IMR-90 (cell line): ENCODE measurements at regions not wholly inside any gene's neighbourhood (a gene's known extent, or its start where the extent isn't known, plus 50 kb on each side); places are given as distances from the start of the nearest gene placed in this dataset.

Experiments
- ATAC-seq: fragments of 200-7000 bp; cut with Tn5 transposase; 2 replicates; pipeline ENCODE4 v1.9.1; 2020; ENCODE audit warnings: low read depth, mild to moderate bottlenecking, moderate library complexity
- BruUV-seq: library from RNA; stranded (reverse); fragments of 400-500 nt; replicated peaks from 2 replicates; lab custom pipeline; 2021; lab: Mats Ljungman, UMichigan
- CTCF ChIA-PET: fragments of 300-600 bp; formaldehyde crosslinking; extraction: SDS; loops from one replicate; lab custom pipeline; 2021; ENCODE audit warnings: antibody characterized with exemption; lab: Yijun Ruan, JAX
- POLR2A ChIA-PET: fragments of 300-600 bp; sonication (Branson Sonifier 250); formaldehyde crosslinking; loops from one replicate; lab custom pipeline; 2022; ENCODE audit warnings: antibody characterized with exemption; ENCODE audit not compliant: unreplicated experiment; lab: Charles Lee
- DNase-seq: peaks from one replicate; pipeline ENCODE4 v3.0.0; 2013
- H2AFZ ChIP-seq: replicated peaks from 2 replicates; pipeline ENCODE3; 2013; ENCODE audit warnings: low read length, mild to moderate bottlenecking; ENCODE audit not compliant: poor library complexity
- H2AK5ac ChIP-seq: 2 replicates; pipeline ENCODE4 v1.6.1; 2013; ENCODE audit warnings: low read depth, low read length, inconsistent platforms
- H2AK9ac ChIP-seq: replicated peaks from 2 replicates; pipeline ENCODE3; 2013; ENCODE audit warnings: mild to moderate bottlenecking, low read depth, low read length, moderate library complexity; ENCODE audit not compliant: poor library complexity
- H2BK120ac ChIP-seq: 2 replicates; pipeline ENCODE4 v1.6.1; 2013; ENCODE audit warnings: low read depth, low read length, inconsistent platforms
- H2BK15ac ChIP-seq: 3 replicates; pipeline ENCODE4 v1.6.1; 2013; ENCODE audit warnings: low read depth, low read length, inconsistent platforms
- H2BK20ac ChIP-seq: 2 replicates; pipeline ENCODE4 v1.6.1; 2013; ENCODE audit warnings: low read depth, mild to moderate bottlenecking, inconsistent platforms, low read length, moderate library complexity
- H2BK5ac ChIP-seq: 2 replicates; pipeline ENCODE4 v1.6.1; 2013; ENCODE audit warnings: mild to moderate bottlenecking, low read depth, low read length, inconsistent platforms; ENCODE audit not compliant: poor library complexity, severe bottlenecking
- H3K14ac ChIP-seq: replicated peaks from 2 replicates; pipeline ENCODE4 v1.6.1; 2013; ENCODE audit warnings: low read depth, low read length, inconsistent platforms
- H3K18ac ChIP-seq: 2 replicates; pipeline ENCODE4 v1.6.1; 2013; ENCODE audit warnings: low read depth, low read length, control low read depth
- H3K23ac ChIP-seq: 2 replicates; pipeline ENCODE4 v1.6.1; 2013; ENCODE audit warnings: low read depth, low read length, inconsistent platforms
- H3K27ac ChIP-seq: 2 replicates; pipeline ENCODE4 v1.5.1; 2013; ENCODE audit warnings: mild to moderate bottlenecking, control low read depth, low read length; ENCODE audit not compliant: insufficient read depth
- H3K27me3 ChIP-seq: 2 replicates; pipeline ENCODE4 v1.6.1; 2013; ENCODE audit warnings: low read length; ENCODE audit not compliant: control insufficient read depth, insufficient read depth
- H3K36me3 ChIP-seq: 2 replicates; pipeline ENCODE4 v1.6.1; 2013; ENCODE audit warnings: low read length, mixed read lengths; ENCODE audit not compliant: control insufficient read depth, insufficient read depth
- H3K4ac ChIP-seq: 2 replicates; pipeline ENCODE4 v1.6.1; 2013; ENCODE audit warnings: low read depth, low read length, inconsistent platforms
- H3K4me1 ChIP-seq: 2 replicates; pipeline ENCODE4 v1.6.1; 2013; ENCODE audit warnings: low read length, mixed read lengths; ENCODE audit not compliant: control insufficient read depth, insufficient read depth
- H3K4me2 ChIP-seq: 2 replicates; pipeline ENCODE4 v1.6.1; 2013; ENCODE audit warnings: low read depth, mild to moderate bottlenecking, control low read depth, low read length, moderate library complexity
- H3K4me3 ChIP-seq: 2 replicates; pipeline ENCODE4 v1.5.1; 2013; ENCODE audit warnings: low read depth, mild to moderate bottlenecking, control low read depth, low read length, moderate library complexity; ENCODE audit not compliant: insufficient read depth
- H3K56ac ChIP-seq: 2 replicates; pipeline ENCODE4 v1.6.1; 2013; ENCODE audit warnings: low read length, inconsistent platforms; ENCODE audit not compliant: insufficient read depth; ENCODE audit errors: extremely low read depth
- H3K79me1 ChIP-seq, 2 experiments: 2 replicates each; pipeline ENCODE4 v1.6.1; 2013; ENCODE audit warnings: low read length in 2 of 2, inconsistent platforms in 1 of 2, low read depth in 1 of 2
- H3K9ac ChIP-seq: 2 replicates; pipeline ENCODE4 v1.6.1; 2013; ENCODE audit warnings: low read depth, low read length, control low read depth
- H3K9me1 ChIP-seq: 2 replicates; pipeline ENCODE4 v1.6.1; 2013; ENCODE audit warnings: low read length, inconsistent platforms; ENCODE audit not compliant: insufficient read depth
- H3K9me3 ChIP-seq: 2 replicates; pipeline ENCODE4 v1.6.1; 2013; ENCODE audit warnings: low read length; ENCODE audit not compliant: control insufficient read depth, insufficient read depth
- H4K20me1 ChIP-seq: 2 replicates; pipeline ENCODE4 v1.6.1; 2013; ENCODE audit warnings: low read length, inconsistent platforms; ENCODE audit not compliant: insufficient read depth
- H4K5ac ChIP-seq: 2 replicates; pipeline ENCODE4 v1.6.1; 2013; ENCODE audit warnings: mild to moderate bottlenecking, low read depth, low read length, control low read depth
- H4K8ac ChIP-seq, 2 experiments: 2 replicates each; pipeline ENCODE4 v1.6.1; 2013; ENCODE audit warnings: low read depth in 2 of 2, low read length in 2 of 2, control low read depth in 1 of 2, inconsistent platforms in 1 of 2
- H4K91ac ChIP-seq: 2 replicates; pipeline ENCODE4 v1.6.1; 2013; ENCODE audit warnings: low read depth, low read length, inconsistent platforms; ENCODE audit not compliant: insufficient read depth
- BHLHE40 ChIP-seq: fragments of 150-350 bp; IDR thresholded peaks from 2 replicates; pipeline ENCODE4 v1.6.1; 2016; ENCODE audit warnings: mild to moderate bottlenecking, low read depth, low read length
- CEBPB ChIP-seq: IDR thresholded peaks from 2 replicates; pipeline ENCODE4 v1.6.1; 2012; ENCODE audit warnings: low read depth, low read length, improper control_type of control experiment
- CHD1 ChIP-seq: IDR thresholded peaks from 2 replicates; pipeline ENCODE4 v1.6.1; 2012; ENCODE audit warnings: low read depth, low read length, improper control_type of control experiment
- CTCF ChIP-seq: conservative IDR thresholded peaks from 2 replicates; pipeline ENCODE4 v1.5.1; 2012; ENCODE audit warnings: mild to moderate bottlenecking, low read depth, low read length, improper control_type of control experiment
- ELK1 ChIP-seq: fragments of 150-350 bp; IDR thresholded peaks from 2 replicates; pipeline ENCODE4 v1.6.1; 2016; ENCODE audit warnings: low read depth, mild to moderate bottlenecking, low read length, moderate library complexity, borderline replicate concordance
- FOS ChIP-seq: fragments of 150-350 bp; IDR thresholded peaks from 2 replicates; pipeline ENCODE4 v1.6.1; 2016; ENCODE audit warnings: low read depth, low read length
- MAFK ChIP-seq: IDR thresholded peaks from 2 replicates; pipeline ENCODE4 v1.6.1; 2012; ENCODE audit warnings: low read depth, low read length, improper control_type of control experiment
- MAZ ChIP-seq: IDR thresholded peaks from 2 replicates; pipeline ENCODE4 v1.6.1; 2012; ENCODE audit warnings: low read depth, mild to moderate bottlenecking, low read length, improper control_type of control experiment, moderate library complexity, borderline replicate concordance
- MXI1 ChIP-seq: IDR thresholded peaks from 2 replicates; pipeline ENCODE4 v1.6.1; 2012; ENCODE audit warnings: low read depth, mild to moderate bottlenecking, low read length, moderate library complexity, borderline replicate concordance
- NFE2L2 ChIP-seq: fragments of 150-350 bp; IDR thresholded peaks from 2 replicates; pipeline ENCODE4 v1.6.1; 2016; ENCODE audit warnings: low read depth, mild to moderate bottlenecking, low read length
- POLR2A ChIP-seq: IDR thresholded peaks from 2 replicates; pipeline ENCODE4 v1.6.1; 2012; ENCODE audit warnings: mild to moderate bottlenecking, low read depth, low read length
- RAD21 ChIP-seq: IDR thresholded peaks from 2 replicates; pipeline ENCODE4 v1.6.1; 2012; ENCODE audit warnings: low read length, improper control_type of control experiment
- RCOR1 ChIP-seq: IDR thresholded peaks from 2 replicates; pipeline ENCODE4 v1.6.1; 2012; ENCODE audit warnings: mild to moderate bottlenecking, low read length, improper control_type of control experiment; ENCODE audit not compliant: insufficient replicate concordance
- RFX5 ChIP-seq: IDR thresholded peaks from 2 replicates; pipeline ENCODE4 v1.8.0; 2012; ENCODE audit warnings: low read depth, mild to moderate bottlenecking, low read length, moderate library complexity
- SMC3 ChIP-seq: fragments of 150-350 bp; IDR thresholded peaks from 2 replicates; pipeline ENCODE4 v1.6.1; 2016; ENCODE audit warnings: low read depth, mild to moderate bottlenecking, antibody characterized with exemption, low read length, moderate library complexity
- WGBS, 2 experiments: methylation state at CpG; one replicate each; pipeline versions ENCODE4 v1.1.5 to v1.1.7; 2013; ENCODE audit warnings: missing lambda C conversion rate in 2 of 2; ENCODE audit not compliant: insufficient read length in 1 of 2; ENCODE audit errors: extremely low coverage in 2 of 2; 5-methylcytosine and 5-hydroxymethylcytosine counted together
- dilution Hi-C: fragments of 300-500 bp; cut with HindIII; formaldehyde crosslinking; loops from one replicate; pipeline ENCODE4 v1.14.3; 2018; ENCODE audit warnings: low sequenced_read_pairs; ENCODE audit not compliant: unreplicated experiment
- in situ Hi-C: fragments of 300-500 bp; cut with MboI; formaldehyde crosslinking; loops from 3 replicates; pipeline ENCODE4 v1.14.3; 2019; ENCODE audit warnings: low sequenced_read_pairs, inconsistent platforms, mixed read lengths
- intact Hi-C: fragments of 100-400 bp; cut with micrococcal nuclease; formaldehyde crosslinking; loops from 2 replicates; pipeline ENCODE4 v1.10.0; 2022
- TF ChIP-seq, protein P1 (sequence below): fragments of 150-350 bp; IDR thresholded peaks from 2 replicates; pipeline ENCODE4 v1.6.1; 2017; ENCODE audit warnings: mild to moderate bottlenecking, antibody characterized with exemption, low read length, low read depth

GRCh38 chr10:128741180-128741579, 615.0 kb upstream of the MKI67 start:
- peaks cover 27% of the 10 kb centered on the region for H3K9me3 ChIP-seq
- H2BK20ac ChIP-seq = no peak overlapping the region
- ATAC-seq (no peak), DNase-seq (no peak)
- no peaks in the 10 kb centered on the region for H3K79me1 ChIP-seq
- no peak overlapping the region for H2BK120ac ChIP-seq
- in situ Hi-C loops (no loop called here), intact Hi-C loops (no loop called here), dilution Hi-C loops (no loop called here)
- H4K91ac ChIP-seq = no peak overlapping the region
- no peak overlapping the region for H3K14ac ChIP-seq
- no TSS peak for BruUV-seq
- H2BK15ac ChIP-seq = no peak overlapping the region
- H3K9me1 ChIP-seq = no peaks in the 10 kb centered on the region
- H3K9ac ChIP-seq = no peak overlapping the region
- H2AFZ ChIP-seq = no peak overlapping the region
- no peaks in the 10 kb centered on the region for H3K4me1 ChIP-seq
- no peak overlapping the region for H3K4ac ChIP-seq
- no peak overlapping the region for H2BK5ac ChIP-seq
- no peak overlapping the region for H4K5ac ChIP-seq
- CTCF ChIA-PET = no interaction called here
- WGBS, 2 experiments = 40% methylated on average over 1 of the region's 4 CpGs; no CpG with 5 or more reads in 1 of the 2 experiments
- no peak overlapping the region for H3K27ac ChIP-seq
- POLR2A ChIA-PET = no interaction called here
- H4K8ac ChIP-seq = no peak overlapping the region
- H2AK9ac ChIP-seq = no peak overlapping the region
- H3K18ac ChIP-seq = no peak overlapping the region
- no peak overlapping the region for H2AK5ac ChIP-seq
- H3K23ac ChIP-seq = no peak overlapping the region
- no peaks in the 10 kb centered on the region for H3K36me3 ChIP-seq
- TF ChIP-seq RAD21 = no peak
- TF ChIP-seq MAFK = no peak
- no peak for TF ChIP-seq MAZ
- no peak for TF ChIP-seq POLR2A
- TF ChIP-seq MXI1 = no peak
- no peak for TF ChIP-seq ELK1
- TF ChIP-seq CHD1 = no peak
- TF ChIP-seq NFE2L2 = no peak
- TF ChIP-seq BHLHE40 = no peak
- no peak for TF ChIP-seq CEBPB
- TF ChIP-seq, protein P1, sequence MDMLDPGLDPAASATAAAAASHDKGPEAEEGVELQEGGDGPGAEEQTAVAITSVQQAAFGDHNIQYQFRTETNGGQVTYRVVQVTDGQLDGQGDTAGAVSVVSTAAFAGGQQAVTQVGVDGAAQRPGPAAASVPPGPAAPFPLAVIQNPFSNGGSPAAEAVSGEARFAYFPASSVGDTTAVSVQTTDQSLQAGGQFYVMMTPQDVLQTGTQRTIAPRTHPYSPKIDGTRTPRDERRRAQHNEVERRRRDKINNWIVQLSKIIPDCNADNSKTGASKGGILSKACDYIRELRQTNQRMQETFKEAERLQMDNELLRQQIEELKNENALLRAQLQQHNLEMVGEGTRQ = no peak
- TF ChIP-seq CTCF = no peak
- TF ChIP-seq RCOR1 = no peak
- no peak for TF ChIP-seq RFX5
- TF ChIP-seq SMC3 = no peak
- TF ChIP-seq FOS = no peak
- no peak overlapping the region for H3K4me3 ChIP-seq
- H3K27me3 ChIP-seq = no peaks in the 10 kb centered on the region
- H4K20me1 ChIP-seq = no peaks in the 10 kb centered on the region
- H3K56ac ChIP-seq = no peak overlapping the region
- no peak overlapping the region for H3K4me2 ChIP-seq
